Kasumi-1 (cell line): ENCODE measurements at regions not wholly inside any gene's neighbourhood (a gene's known extent, or its start where the extent isn't known, plus 50 kb on each side); places are given as distances from the start of the nearest gene placed in this dataset.
"Not testable (repeated sequence)": the region's sequence is repeated elsewhere in the genome, so short reads cannot be mapped to it uniquely, and the experiment has no call there.

Experiments
- DNase-seq, 2 experiments: peaks; one replicate each; lab custom pipeline; 2025; lab: John Stamatoyannopoulos, UW

- no peak for DNase-seq
These were observed 1649.6 kb downstream of the LRRC4C start for GRCh38 chr11:39809833-39810232.

- no peak for DNase-seq
These were observed 1651.5 kb downstream of the LRRC4C start for GRCh38 chr11:39807904-39808303.

- no peak for DNase-seq
These were observed 1652.8 kb downstream of the LRRC4C start for GRCh38 chr11:39806652-39807051.

GRCh38 chr11:39804271-39804670, 1655.2 kb downstream of the LRRC4C start:
- DNase-seq: peak; percentile 47 to 76

- DNase-seq: no peak
These were observed 1672.8 kb downstream of the LRRC4C start for GRCh38 chr11:39786682-39787081.

- no peak for DNase-seq
These were observed 1673.2 kb downstream of the LRRC4C start for GRCh38 chr11:39786281-39786680.

- DNase-seq: no peak
These were observed 1674.6 kb downstream of the LRRC4C start for GRCh38 chr11:39784873-39785272.

GRCh38 chr11:39780131-39780530, 1679.3 kb downstream of the LRRC4C start:
- peak; percentile 79 to 80 for DNase-seq

GRCh38 chr11:39777035-39777434, 1682.4 kb downstream of the LRRC4C start:
- DNase-seq: no peak

GRCh38 chr11:39772525-39773137, 1686.8 kb downstream of the LRRC4C start:
- DNase-seq: peak; percentile 59 to 71

- DNase-seq: no peak
These were observed 1691.2 kb downstream of the LRRC4C start for GRCh38 chr11:39768214-39768613.

GRCh38 chr11:39745401-39745800, 1714.1 kb downstream of the LRRC4C start:
- DNase-seq: no peak

GRCh38 chr11:39741066-39741465, 1718.4 kb downstream of the LRRC4C start:
- no peak for DNase-seq

- not testable (repeated sequence) for DNase-seq
These were observed 1723.1 kb downstream of the LRRC4C start for GRCh38 chr11:39736351-39736750.

- DNase-seq: no peak
These were observed 1727.5 kb downstream of the LRRC4C start for GRCh38 chr11:39732001-39732400.

GRCh38 chr11:39725081-39725480, 1734.4 kb downstream of the LRRC4C start:
- no peak for DNase-seq

- peak in 1 of 2 experiments; percentile 4 for DNase-seq
These were observed 1735.0 kb downstream of the LRRC4C start for GRCh38 chr11:39724404-39724803.

GRCh38 chr11:39712581-39712980, 1746.9 kb downstream of the LRRC4C start:
- no peak for DNase-seq

- DNase-seq: no peak
These were observed 1768.6 kb downstream of the LRRC4C start for GRCh38 chr11:39690856-39691255.

- DNase-seq: no peak
These were observed 1775.4 kb downstream of the LRRC4C start for GRCh38 chr11:39683951-39684554.

GRCh38 chr11:39683288-39683950, 1776.0 kb downstream of the LRRC4C start:
- DNase-seq: no peak

- DNase-seq: no peak
These were observed 1778.0 kb downstream of the LRRC4C start for GRCh38 chr11:39681428-39681827.

- no peak for DNase-seq
These were observed 1780.5 kb downstream of the LRRC4C start for GRCh38 chr11:39678996-39679395.
